H9 (cell line): ENCODE measurements at regions not wholly inside any gene's neighbourhood (a gene's known extent, or its start where the extent isn't known, plus 50 kb on each side); places are given as distances from the start of the nearest gene placed in this dataset.

Experiments
- DNase-seq: peaks from one replicate; pipeline ENCODE4 v3.0.0-alpha.2; 2017
- H2AFZ ChIP-seq: one replicate; pipeline ENCODE4 v1.6.1; 2013; ENCODE audit warnings: mild to moderate bottlenecking, low read length, control low read depth, moderate library complexity
- H2AK5ac ChIP-seq: 2 replicates; pipeline ENCODE4 v1.6.1; 2013; ENCODE audit warnings: low read length, control low read depth, mixed read lengths; ENCODE audit not compliant: insufficient read length
- H2BK120ac ChIP-seq: one replicate; pipeline ENCODE4 v1.6.1; 2013; ENCODE audit warnings: low read depth, mild to moderate bottlenecking, low read length, control low read depth, inconsistent platforms; ENCODE audit not compliant: poor library complexity, severe bottlenecking
- H2BK12ac ChIP-seq: 2 replicates; pipeline ENCODE4 v1.6.1; 2013; ENCODE audit warnings: low read length, control low read depth, mixed read lengths, low read depth; ENCODE audit not compliant: insufficient read length
- H2BK15ac ChIP-seq: 2 replicates; pipeline ENCODE4 v1.6.1; 2013; ENCODE audit warnings: low read depth, low read length, control low read depth
- H2BK20ac ChIP-seq: one replicate; pipeline ENCODE4 v1.6.1; 2013; ENCODE audit warnings: low read depth, mild to moderate bottlenecking, low read length, control low read depth, inconsistent platforms; ENCODE audit not compliant: poor library complexity, severe bottlenecking
- H2BK5ac ChIP-seq: 2 replicates; pipeline ENCODE4 v1.6.1; 2013; ENCODE audit warnings: low read length, control low read depth, mixed read lengths; ENCODE audit not compliant: insufficient read length
- H3K14ac ChIP-seq: 2 replicates; pipeline ENCODE4 v1.6.1; 2013; ENCODE audit warnings: low read length, control low read depth; ENCODE audit not compliant: insufficient read depth
- H3K18ac ChIP-seq: 2 replicates; pipeline ENCODE4 v1.6.1; 2013; ENCODE audit warnings: low read depth, mild to moderate bottlenecking, mixed read lengths, low read length, control low read depth; ENCODE audit not compliant: insufficient read length
- H3K23ac ChIP-seq: 2 replicates; pipeline ENCODE4 v1.6.1; 2013; ENCODE audit warnings: low read length, control low read depth, mixed read lengths, low read depth; ENCODE audit not compliant: insufficient read length
- H3K23me2 ChIP-seq: 2 replicates; pipeline ENCODE4 v1.6.1; 2013; ENCODE audit warnings: low read depth, mild to moderate bottlenecking, mixed read lengths, low read length, control low read depth; ENCODE audit not compliant: insufficient read length, poor library complexity, severe bottlenecking
- H3K27ac ChIP-seq: 2 replicates; pipeline ENCODE4 v1.5.1; 2013; ENCODE audit warnings: low read length, control low read depth, mixed read lengths, low read depth; ENCODE audit not compliant: insufficient read length
- H3K27me3 ChIP-seq: 2 replicates; pipeline ENCODE4 v1.6.1; 2013; ENCODE audit warnings: low read length, control low read depth, inconsistent platforms; ENCODE audit not compliant: insufficient read depth
- H3K4ac ChIP-seq: 2 replicates; pipeline ENCODE4 v1.6.1; 2013; ENCODE audit warnings: low read depth, mild to moderate bottlenecking, control low read depth, inconsistent platforms, low read length, moderate library complexity
- H3K4me1 ChIP-seq: 2 replicates; pipeline ENCODE4 v1.6.1; 2013; ENCODE audit warnings: low read length, control low read depth, inconsistent platforms; ENCODE audit not compliant: insufficient read depth
- H3K4me2 ChIP-seq: 2 replicates; pipeline ENCODE4 v1.6.1; 2013; ENCODE audit warnings: low read length, control low read depth, mixed read lengths; ENCODE audit not compliant: insufficient read length, insufficient read depth
- H3K56ac ChIP-seq: 2 replicates; pipeline ENCODE4 v1.6.1; 2013; ENCODE audit warnings: low read depth, mild to moderate bottlenecking, mixed read lengths, low read length, control low read depth; ENCODE audit not compliant: insufficient read length
- H3K79me1 ChIP-seq: 2 replicates; pipeline ENCODE4 v1.6.1; 2013; ENCODE audit warnings: low read depth, mild to moderate bottlenecking, moderate library complexity, low read length, control low read depth, inconsistent platforms; ENCODE audit not compliant: insufficient read depth, poor library complexity, severe bottlenecking
- H3K79me2 ChIP-seq: 2 replicates; pipeline ENCODE4 v1.6.1; 2013; ENCODE audit warnings: low read length, control low read depth, inconsistent platforms; ENCODE audit not compliant: insufficient read depth
- H3K9ac ChIP-seq: 2 replicates; pipeline ENCODE4 v1.6.1; 2013; ENCODE audit warnings: low read length, control low read depth, mixed read lengths; ENCODE audit not compliant: insufficient read length; ENCODE audit errors: extremely low read depth
- H3K9me3 ChIP-seq: one replicate; pipeline ENCODE4 v1.6.1; 2013; ENCODE audit warnings: low read depth, low read length, inconsistent platforms; ENCODE audit not compliant: control insufficient read depth
- H3T11ph ChIP-seq: one replicate; pipeline ENCODE4 v1.6.1; 2013; ENCODE audit warnings: mild to moderate bottlenecking, low read length, control low read depth, inconsistent platforms
- H4K20me1 ChIP-seq: one replicate; pipeline ENCODE4 v1.6.1; 2013; ENCODE audit not compliant: control insufficient read depth, insufficient read length, insufficient read depth
- H4K5ac ChIP-seq: 2 replicates; pipeline ENCODE4 v1.6.1; 2013; ENCODE audit warnings: low read depth, mild to moderate bottlenecking, mixed read lengths, low read length, control low read depth; ENCODE audit not compliant: insufficient read length
- H4K8ac ChIP-seq: replicated peaks from 2 replicates; pipeline ENCODE4 v1.6.1; 2013; ENCODE audit warnings: low read length, control low read depth, mixed read lengths, low read depth; ENCODE audit not compliant: insufficient read length
- H4K91ac ChIP-seq: 2 replicates; pipeline ENCODE4 v1.6.1; 2013; ENCODE audit warnings: low read depth, mild to moderate bottlenecking, moderate library complexity, mixed read lengths, low read length, control low read depth; ENCODE audit not compliant: insufficient read length
- H3K27ac Mint-ChIP-seq, 3 experiments: 2 replicates in 2 of 3; 3 replicates in 1 of 3; pipeline ENCODE4 v1.8.0; 2020 to 2021; ENCODE audit warnings: mixed read lengths in 3 of 3, mild to moderate bottlenecking in 1 of 3, moderate library complexity in 1 of 3
- H3K27me3 Mint-ChIP-seq: 2 replicates; pipeline ENCODE4 v1.8.0; 2021; ENCODE audit warnings: low read depth, mild to moderate bottlenecking, moderate library complexity, mixed read lengths
- H3K36me3 Mint-ChIP-seq, 3 experiments: 2 replicates in 2 of 3; 3 replicates in 1 of 3; pipeline ENCODE4 v1.8.0; 2020 to 2021; ENCODE audit warnings: low read depth in 3 of 3, mixed read lengths in 3 of 3; ENCODE audit not compliant: insufficient read depth in 1 of 3
- H3K4me1 Mint-ChIP-seq, 2 experiments: 2 replicates each; pipeline ENCODE4 v1.8.0; 2020; ENCODE audit warnings: mixed read lengths in 2 of 2
- H3K4me3 Mint-ChIP-seq, 2 experiments: 2 replicates in 1 of 2; 3 replicates in 1 of 2; pipeline ENCODE4 v1.8.0; 2020 to 2021; ENCODE audit warnings: mild to moderate bottlenecking in 2 of 2, mixed read lengths in 2 of 2, moderate library complexity in 1 of 2
- H3K9me3 Mint-ChIP-seq, 2 experiments: 2 replicates in 1 of 2; 3 replicates in 1 of 2; pipeline ENCODE4 v1.8.0; 2020; ENCODE audit warnings: mild to moderate bottlenecking in 2 of 2, mixed read lengths in 2 of 2, moderate library complexity in 1 of 2
- WGBS: extraction: QIAGEN DNeasy Blood & Tissue Kit; methylation state at CpG from one replicate; pipeline ENCODE4 v1.1.7; 2013; ENCODE audit warnings: missing lambda C conversion rate, low lambda C conversion rate, mixed read lengths; ENCODE audit not compliant: insufficient read length; ENCODE audit errors: extremely low coverage; 5-methylcytosine and 5-hydroxymethylcytosine counted together
- TF ChIP-seq, protein P1 (sequence below): fragments of 200-600 bp; sonication (generic); conservative IDR thresholded peaks from 3 replicates; pipeline ENCODE4 v1.8.0; 2021; ENCODE audit warnings: antibody characterized with exemption, mild to moderate bottlenecking

DNA sequence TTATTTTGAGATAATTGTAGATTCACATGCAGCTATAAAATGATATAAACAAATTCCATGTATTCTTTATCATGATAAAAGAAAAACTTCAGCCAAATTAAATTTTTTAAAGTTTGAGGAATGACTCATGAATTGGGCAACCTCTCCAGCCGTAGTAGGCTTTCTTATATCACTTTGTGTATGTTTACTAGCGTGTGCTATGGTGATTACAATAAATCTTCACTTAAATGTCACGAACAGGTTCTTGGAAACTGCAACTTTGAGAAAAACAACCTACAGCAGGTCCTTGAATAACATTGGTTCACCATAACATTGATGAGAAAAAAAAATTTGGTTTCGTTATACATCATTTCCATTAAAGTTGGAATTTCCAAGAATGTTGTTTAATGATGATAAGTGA is 730.9 kb upstream of the TYRP1 start:
- no peak overlapping the region for H3K18ac ChIP-seq
- H3T11ph ChIP-seq = no peak overlapping the region
- no peak overlapping the region for H2BK15ac ChIP-seq
- no peak overlapping the region for H3K56ac ChIP-seq
- H4K5ac ChIP-seq = no peak overlapping the region
- TF ChIP-seq, protein P1, sequence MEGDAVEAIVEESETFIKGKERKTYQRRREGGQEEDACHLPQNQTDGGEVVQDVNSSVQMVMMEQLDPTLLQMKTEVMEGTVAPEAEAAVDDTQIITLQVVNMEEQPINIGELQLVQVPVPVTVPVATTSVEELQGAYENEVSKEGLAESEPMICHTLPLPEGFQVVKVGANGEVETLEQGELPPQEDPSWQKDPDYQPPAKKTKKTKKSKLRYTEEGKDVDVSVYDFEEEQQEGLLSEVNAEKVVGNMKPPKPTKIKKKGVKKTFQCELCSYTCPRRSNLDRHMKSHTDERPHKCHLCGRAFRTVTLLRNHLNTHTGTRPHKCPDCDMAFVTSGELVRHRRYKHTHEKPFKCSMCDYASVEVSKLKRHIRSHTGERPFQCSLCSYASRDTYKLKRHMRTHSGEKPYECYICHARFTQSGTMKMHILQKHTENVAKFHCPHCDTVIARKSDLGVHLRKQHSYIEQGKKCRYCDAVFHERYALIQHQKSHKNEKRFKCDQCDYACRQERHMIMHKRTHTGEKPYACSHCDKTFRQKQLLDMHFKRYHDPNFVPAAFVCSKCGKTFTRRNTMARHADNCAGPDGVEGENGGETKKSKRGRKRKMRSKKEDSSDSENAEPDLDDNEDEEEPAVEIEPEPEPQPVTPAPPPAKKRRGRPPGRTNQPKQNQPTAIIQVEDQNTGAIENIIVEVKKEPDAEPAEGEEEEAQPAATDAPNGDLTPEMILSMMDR = no peak
- no peaks in the 10 kb centered on the region; a peak in 1 of 7 replicates for H3K36me3 Mint-ChIP-seq
- no peaks in the 10 kb centered on the region for H3K4me1 ChIP-seq
- no peaks in the 10 kb centered on the region for H4K20me1 ChIP-seq
- no peaks in the 10 kb centered on the region for H3K79me1 ChIP-seq
- H2BK5ac ChIP-seq = no peak overlapping the region
- H3K27me3 Mint-ChIP-seq = no peaks in the 10 kb centered on the region
- no peaks in the 10 kb centered on the region for H3K9me3 ChIP-seq
- no peaks in the 10 kb centered on the region for H3K23me2 ChIP-seq
- no peak overlapping the region for H3K23ac ChIP-seq
- no peak for DNase-seq
- no peak overlapping the region for H4K8ac ChIP-seq
- no peak overlapping the region for H4K91ac ChIP-seq
- no peak overlapping the region for H2AFZ ChIP-seq
- H3K14ac ChIP-seq = no peak overlapping the region
- no peak overlapping the region for H2BK20ac ChIP-seq
- H3K27ac Mint-ChIP-seq = no peak overlapping the region
- no peaks in the 10 kb centered on the region for H3K27me3 ChIP-seq
- H2AK5ac ChIP-seq = no peak overlapping the region
- WGBS = no CpG with 5 or more reads among the region's 4 CpGs
- H3K9ac ChIP-seq = no peak overlapping the region
- H3K4me2 ChIP-seq = no peak overlapping the region
- H3K79me2 ChIP-seq = no peaks in the 10 kb centered on the region
- no peak overlapping the region for H3K4me3 Mint-ChIP-seq
- H2BK120ac ChIP-seq = no peak overlapping the region
- no peak overlapping the region for H2BK12ac ChIP-seq
- H3K4ac ChIP-seq = no peak overlapping the region
- H3K9me3 Mint-ChIP-seq = peaks cover 0 to 2% of the 10 kb centered on the region in 2 experiments; a peak in 3 of 5 replicates
- H3K27ac ChIP-seq = no peak overlapping the region
- no peaks in the 10 kb centered on the region for H3K4me1 Mint-ChIP-seq
